Activated CD4-positive, alpha-beta T cell treated with anti-CD3 and anti-CD28 coated beads, Interleukin-2, amount 10 ng/mL, durations not matched to agents 24 days and 14 days (primary cell): ENCODE measurements at regions not wholly inside any gene's neighbourhood (a gene's known extent, or its start where the extent isn't known, plus 50 kb on each side); places are given as distances from the start of the nearest gene placed in this dataset.
"Not testable (repeated sequence)": the region's sequence is repeated elsewhere in the genome, so short reads cannot be mapped to it uniquely, and the experiment has no call there.

Source experiments
- DNase-seq: peaks from one replicate; pipeline ENCODE4 v3.0.0; 2022
- H3K27ac Mint-ChIP-seq: one replicate; pipeline ENCODE4 v1.8.0; 2022; ENCODE audit warnings: mild to moderate bottlenecking, mixed read lengths
- H3K27me3 Mint-ChIP-seq: one replicate; pipeline ENCODE4 v1.8.0; 2022; ENCODE audit warnings: mixed read lengths
- H3K36me3 Mint-ChIP-seq: one replicate; pipeline ENCODE4 v1.8.0; 2022; ENCODE audit warnings: low read depth, mild to moderate bottlenecking, mixed read lengths
- H3K4me1 Mint-ChIP-seq: one replicate; pipeline ENCODE4 v1.8.0; 2021; ENCODE audit warnings: mixed read lengths
- H3K4me3 Mint-ChIP-seq: one replicate; pipeline ENCODE4 v1.8.0; 2022; ENCODE audit warnings: mild to moderate bottlenecking, moderate library complexity, mixed read lengths
- H3K9me3 Mint-ChIP-seq: one replicate; pipeline ENCODE4 v1.8.0; 2021; ENCODE audit warnings: mixed read lengths
- intact Hi-C: fragments of 100-400 bp; cut with micrococcal nuclease; formaldehyde crosslinking; loops from one replicate; pipeline ENCODE4 v1.15.1; 2023

DNA sequence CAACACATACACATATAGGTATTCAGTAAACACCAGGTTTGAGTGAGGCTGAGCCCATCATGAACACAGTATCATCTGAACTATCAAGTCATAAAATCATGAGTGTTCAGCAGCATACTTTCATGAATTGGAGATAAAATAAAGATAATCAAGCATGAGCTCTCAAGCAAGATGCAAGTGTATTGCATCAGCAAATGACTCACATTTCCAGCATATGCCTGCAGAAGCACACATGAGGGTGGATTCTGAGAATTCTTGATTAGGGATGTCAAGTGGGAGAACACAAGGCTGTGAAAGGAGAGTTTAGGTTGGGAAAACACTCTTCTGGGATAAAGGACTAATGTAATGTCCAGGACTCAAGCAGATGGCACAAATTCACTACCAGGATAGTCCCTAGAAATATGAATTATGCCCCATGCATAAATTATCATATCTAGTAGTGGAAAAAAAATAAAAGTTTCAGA, 299.2 kb downstream of the SRGAP2C start:
- Mint-ChIP-seq H3K36me3 (peaks cover 17% of the 10 kb centered on the region), H3K27me3 (no peaks in the 10 kb centered on the region), H3K4me3 (no peak overlapping the region), H3K9me3 (peaks cover 23% of the 10 kb centered on the region), H3K27ac (peak overlapping the region; percentile 56), H3K4me1 (peaks cover 26% of the 10 kb centered on the region)
- intact Hi-C loops, result no loop called here
- DNase-seq, result no peak

DNA sequence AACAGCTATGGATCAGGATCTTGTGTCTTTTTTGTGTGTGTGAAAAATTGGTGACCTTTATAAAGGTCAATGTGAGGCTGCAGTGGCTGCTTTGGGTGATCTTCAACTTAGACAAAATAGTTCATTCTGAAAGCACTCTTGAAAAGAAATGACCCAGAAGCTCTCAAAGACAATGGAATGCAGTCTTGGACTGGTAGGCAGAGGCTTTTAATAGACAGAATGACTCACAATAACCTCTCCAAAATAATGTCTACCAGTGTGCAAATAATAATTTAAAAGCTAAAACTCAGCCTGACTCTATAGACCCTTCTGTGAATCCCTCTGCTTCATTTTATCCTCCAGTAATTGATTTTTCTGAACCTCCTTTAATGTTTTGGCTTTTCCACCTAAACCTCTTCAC, 310.0 kb downstream of the SRGAP2C start:
- intact Hi-C loops, H3K36me3 Mint-ChIP-seq, DNase-seq, H3K27ac Mint-ChIP-seq, H3K4me1 Mint-ChIP-seq, H3K27me3 Mint-ChIP-seq, H3K4me3 Mint-ChIP-seq: not testable (repeated sequence)
- H3K9me3 Mint-ChIP-seq, result peaks cover 26% of the 10 kb centered on the region

- DNase-seq, H3K4me3 Mint-ChIP-seq, H3K27me3 Mint-ChIP-seq, H3K27ac Mint-ChIP-seq: not testable (repeated sequence)
- Mint-ChIP-seq H3K36me3 (peaks cover 40% of the 10 kb centered on the region), H3K9me3 (peaks cover 38% of the 10 kb centered on the region), H3K4me1 (peaks cover 24% of the 10 kb centered on the region)
- intact Hi-C loops, result loop anchor here (2.0 to 10.0 kb wide), 2 partner anchors 55 to 117 kb away; no protein-coding TSS in a partner anchor
These were observed 326.7 kb downstream of the SRGAP2C start for GRCh38 chr1:121511455-121511854.

GRCh38 chr1:121511876-121512275, 327.1 kb downstream of the SRGAP2C start:
- H3K36me3 Mint-ChIP-seq, result peaks cover 38% of the 10 kb centered on the region
- DNase-seq, H3K27me3 Mint-ChIP-seq, H3K4me3 Mint-ChIP-seq: not testable (repeated sequence)
- H3K27ac Mint-ChIP-seq, result peak overlapping the region; percentile 30
- H3K9me3 Mint-ChIP-seq, result peaks cover 33% of the 10 kb centered on the region
- peaks cover 28% of the 10 kb centered on the region for H3K4me1 Mint-ChIP-seq
- intact Hi-C loops, result loop anchor here (2.0 to 10.0 kb wide), 2 partner anchors 55 to 117 kb away; no protein-coding TSS in a partner anchor

GRCh38 chr1:121515235-121515634, 330.5 kb downstream of the SRGAP2C start:
- Mint-ChIP-seq H3K27ac (peak overlapping the region; percentile 90), H3K4me3 (no peak overlapping the region), H3K36me3 (peaks cover 25% of the 10 kb centered on the region), H3K9me3 (peaks cover 20% of the 10 kb centered on the region), H3K27me3 (no peaks in the 10 kb centered on the region), H3K4me1 (peaks cover 54% of the 10 kb centered on the region)
- DNase-seq, result no peak
- intact Hi-C loops, result loop anchor here (10.0 kb wide), 1 partner anchor 120 kb away; no protein-coding TSS in a partner anchor

DNA sequence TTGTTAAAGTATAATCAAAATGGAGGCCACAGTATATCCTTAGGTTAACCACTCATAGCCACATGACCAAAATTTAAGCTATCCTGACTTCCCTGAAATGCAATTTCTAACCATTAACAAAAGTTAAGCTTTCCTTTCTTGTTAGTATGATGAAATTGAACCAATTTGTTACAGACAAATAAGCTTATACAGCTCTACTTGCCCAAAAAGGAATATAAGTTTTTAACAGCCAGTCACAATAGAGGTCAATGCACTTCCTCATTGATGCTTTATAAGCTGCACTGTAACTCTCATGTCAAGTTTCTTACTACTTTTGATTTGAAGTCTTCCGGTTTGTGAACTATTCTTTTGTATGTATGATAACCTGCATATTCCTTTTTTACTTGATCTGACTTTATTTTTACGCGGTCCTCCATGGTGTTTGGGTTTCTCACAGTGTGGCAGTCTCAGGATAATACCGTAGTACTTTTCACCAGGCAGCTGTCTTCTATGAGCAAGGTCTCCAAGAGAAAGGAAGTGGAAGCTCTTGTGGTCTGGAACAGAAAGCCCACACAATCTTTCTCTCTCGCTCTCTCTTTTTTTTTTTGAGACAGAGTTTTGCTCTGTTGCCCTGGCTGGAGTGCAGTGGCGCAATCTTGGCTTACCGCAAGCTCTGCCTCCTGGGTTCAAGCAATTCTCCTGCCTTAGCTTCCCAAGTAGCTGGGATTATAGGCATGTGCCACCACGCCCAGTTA, 331.6 kb downstream of the SRGAP2C start:
- peak; percentile 85 for DNase-seq
- peaks cover 17% of the 10 kb centered on the region for H3K36me3 Mint-ChIP-seq
- H3K27me3 Mint-ChIP-seq, result no peaks in the 10 kb centered on the region
- peaks cover 58% of the 10 kb centered on the region for H3K4me1 Mint-ChIP-seq
- intact Hi-C loops, result loop anchor here (2.0 to 10.0 kb wide), 2 partner anchors 58 to 122 kb away; no protein-coding TSS in a partner anchor
- H3K4me3 Mint-ChIP-seq, result peak overlapping the region; percentile 63
- peaks cover 15% of the 10 kb centered on the region for H3K9me3 Mint-ChIP-seq
- H3K27ac Mint-ChIP-seq, result peak overlapping the region; percentile 90

GRCh38 chr1:121517586-121518230, 332.9 kb downstream of the SRGAP2C start:
- intact Hi-C loops, result loop anchor here (2.0 to 10.0 kb wide), 2 partner anchors 59 to 123 kb away; no protein-coding TSS in a partner anchor
- H3K4me3 Mint-ChIP-seq, result peak overlapping the region; percentile 98
- no peak for DNase-seq
- H3K9me3 Mint-ChIP-seq, result peaks cover 5% of the 10 kb centered on the region
- peaks cover 54% of the 10 kb centered on the region for H3K4me1 Mint-ChIP-seq
- H3K36me3 Mint-ChIP-seq, result peaks cover 9% of the 10 kb centered on the region
- H3K27ac Mint-ChIP-seq, result peak overlapping the region; percentile 95
- no peaks in the 10 kb centered on the region for H3K27me3 Mint-ChIP-seq

- no peaks in the 10 kb centered on the region for H3K27me3 Mint-ChIP-seq
- H3K4me1 Mint-ChIP-seq, result peaks cover 59% of the 10 kb centered on the region
- intact Hi-C loops, result loop anchor here (10.0 kb wide), 1 partner anchor 124 kb away; no protein-coding TSS in a partner anchor
- H3K4me3 Mint-ChIP-seq, result peak overlapping the region; percentile 98
- peaks cover 8% of the 10 kb centered on the region for H3K9me3 Mint-ChIP-seq
- peak overlapping the region; percentile 95 for H3K27ac Mint-ChIP-seq
- no peak for DNase-seq
- peaks cover 13% of the 10 kb centered on the region for H3K36me3 Mint-ChIP-seq
These were observed 333.9 kb downstream of the SRGAP2C start for GRCh38 chr1:121518726-121519041.

DNA sequence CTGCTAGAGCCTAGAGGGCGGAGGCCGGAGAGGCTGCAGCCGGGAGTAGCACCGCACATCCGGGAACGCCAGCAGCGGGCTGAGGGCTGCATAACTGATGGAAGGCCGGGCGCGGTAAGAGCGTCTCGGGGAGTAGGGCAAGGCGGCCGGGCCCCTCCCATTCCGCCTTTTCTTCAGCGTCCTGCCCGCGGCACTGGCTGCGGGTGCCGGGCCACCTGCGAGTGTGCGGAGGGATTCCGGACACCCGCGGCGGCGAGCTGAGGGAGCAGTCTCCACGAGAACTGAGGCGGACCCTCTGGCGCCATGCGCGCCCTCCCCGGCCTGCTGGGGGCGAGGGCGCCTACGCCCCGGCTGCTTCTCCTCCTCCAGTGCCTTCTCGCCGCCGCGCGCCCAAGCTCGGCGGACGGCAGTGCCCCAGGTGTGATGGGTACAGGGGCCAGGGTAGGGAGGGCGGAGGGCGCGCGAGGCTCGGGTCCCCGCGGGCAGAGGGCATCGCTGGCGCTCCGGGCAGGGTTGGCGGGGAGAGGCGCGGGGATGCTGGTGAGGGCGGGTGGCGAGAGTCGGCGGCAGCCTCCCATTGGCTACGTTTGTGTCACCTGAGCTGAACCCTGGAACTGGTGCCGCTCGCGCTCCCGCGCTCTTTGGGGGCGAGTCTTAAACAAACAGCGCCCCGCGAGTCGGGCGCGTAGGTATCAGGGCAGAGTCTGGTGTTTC, 334.4 kb downstream of the SRGAP2C start:
- DNase-seq, result peak; percentile 95
- Mint-ChIP-seq H3K27ac (peak overlapping the region; percentile 95), H3K4me3 (peak overlapping the region; percentile 98)

GRCh38 chr1:121519756-121520286, 335.0 kb downstream of the SRGAP2C start:
- Mint-ChIP-seq H3K36me3 (peaks cover 18% of the 10 kb centered on the region), H3K9me3 (peaks cover 13% of the 10 kb centered on the region), H3K27ac (peak overlapping the region; percentile 95), H3K4me3 (peak overlapping the region; percentile 98), H3K4me1 (peaks cover 59% of the 10 kb centered on the region)
- intact Hi-C loops, result loop anchor here (10.0 kb wide), 1 partner anchor 125 kb away; no protein-coding TSS in a partner anchor
- not testable (repeated sequence) for DNase-seq, H3K27me3 Mint-ChIP-seq

More for the DNA sequence above, 334.4 kb downstream of the SRGAP2C start:
- Mint-ChIP-seq H3K27me3 (no peaks in the 10 kb centered on the region), H3K9me3 (peaks cover 10% of the 10 kb centered on the region), H3K4me1 (peaks cover 60% of the 10 kb centered on the region), H3K36me3 (peaks cover 15% of the 10 kb centered on the region)
- intact Hi-C loops, result loop anchor here (10.0 kb wide), 1 partner anchor 124 kb away; no protein-coding TSS in a partner anchor

DNA sequence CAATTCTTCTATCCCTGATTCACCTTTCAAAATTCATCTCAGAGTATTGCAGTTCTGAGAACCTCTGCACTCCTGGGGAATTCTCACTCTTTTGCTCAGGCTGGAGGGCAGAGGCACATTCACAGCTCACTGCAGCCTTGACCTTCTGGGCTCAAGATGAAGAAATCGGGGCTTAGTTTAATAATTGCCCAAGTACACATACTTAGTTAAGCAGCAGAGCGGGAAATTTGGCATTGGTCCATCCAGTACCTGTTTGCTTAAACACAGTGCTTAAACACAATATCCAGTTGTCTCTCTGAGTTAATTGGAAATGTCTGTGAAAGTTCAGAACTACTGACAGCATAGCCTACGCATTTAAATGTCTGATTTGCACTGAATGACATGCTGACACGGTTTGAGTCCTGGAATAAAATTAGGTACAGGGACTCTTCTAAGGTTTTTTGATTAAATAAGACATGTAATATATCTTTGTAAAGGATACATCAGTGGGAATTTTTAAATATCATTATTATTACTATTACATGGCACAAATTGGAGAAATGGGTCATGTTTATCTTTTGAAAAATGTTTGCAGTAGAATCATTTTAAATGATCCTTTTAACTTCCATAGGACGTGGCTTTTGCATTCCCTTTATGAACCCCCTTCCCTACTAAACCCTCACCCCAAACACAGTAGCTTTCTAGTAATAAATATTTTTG, 337.4 kb downstream of the SRGAP2C start:
- H3K4me1 Mint-ChIP-seq, result peaks cover 46% of the 10 kb centered on the region
- peaks cover 23% of the 10 kb centered on the region for H3K36me3 Mint-ChIP-seq
- no peaks in the 10 kb centered on the region for H3K27me3 Mint-ChIP-seq
- DNase-seq, result peak; percentile 53
- no peak overlapping the region for H3K27ac Mint-ChIP-seq
- no peak overlapping the region for H3K4me3 Mint-ChIP-seq
- intact Hi-C loops, result no loop called here
- peaks cover 10% of the 10 kb centered on the region for H3K9me3 Mint-ChIP-seq

DNA sequence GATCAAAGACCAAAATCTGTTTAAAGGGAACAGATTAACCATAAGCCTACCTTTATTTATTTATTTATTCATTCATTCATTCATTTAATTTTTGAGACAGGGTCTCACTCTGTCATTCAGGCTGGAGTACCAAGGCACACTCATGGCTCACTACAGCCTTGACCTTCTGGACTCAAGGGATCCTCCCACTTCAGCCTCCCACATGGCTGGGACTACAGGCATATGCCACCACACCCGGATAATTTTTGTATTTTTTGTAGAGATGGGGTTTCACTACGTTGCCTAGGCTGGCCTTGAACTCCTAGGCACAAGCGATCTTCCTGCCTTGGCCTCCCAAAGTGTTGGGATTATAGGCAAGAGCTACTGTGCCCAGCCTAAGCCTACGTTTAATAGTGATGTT, 338.3 kb downstream of the SRGAP2C start:
- intact Hi-C loops, H3K27ac Mint-ChIP-seq, H3K27me3 Mint-ChIP-seq, DNase-seq, H3K4me3 Mint-ChIP-seq: not testable (repeated sequence)
- H3K9me3 Mint-ChIP-seq, result peaks cover 10% of the 10 kb centered on the region
- peaks cover 23% of the 10 kb centered on the region for H3K36me3 Mint-ChIP-seq
- peaks cover 37% of the 10 kb centered on the region for H3K4me1 Mint-ChIP-seq

DNA sequence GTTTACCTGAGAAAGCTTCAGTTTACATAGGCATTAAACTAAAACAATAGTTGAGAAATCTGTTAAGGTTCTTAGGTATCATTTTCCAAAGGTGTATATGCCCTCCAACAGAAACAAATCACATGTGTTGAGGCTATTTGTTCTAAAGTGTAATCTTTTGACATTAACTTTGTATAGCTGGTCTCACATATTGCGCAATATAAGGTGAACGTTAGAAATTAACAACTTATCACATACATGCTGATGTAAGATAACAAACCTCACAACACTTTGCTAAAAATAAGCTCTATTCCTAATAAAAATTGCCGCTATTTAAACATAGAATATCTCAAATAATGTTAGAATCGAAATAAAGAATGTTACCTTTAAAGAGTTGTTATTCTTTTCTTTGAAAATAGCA, 340.6 kb downstream of the SRGAP2C start:
- Mint-ChIP-seq H3K27me3 (no peaks in the 10 kb centered on the region), H3K27ac (no peak overlapping the region), H3K4me1 (peaks cover 38% of the 10 kb centered on the region), H3K9me3 (peaks cover 10% of the 10 kb centered on the region), H3K4me3 (no peak overlapping the region), H3K36me3 (peaks cover 21% of the 10 kb centered on the region)
- intact Hi-C loops, result no loop called here
- DNase-seq, result no peak
